ENCODE measurements at regions not wholly inside any gene's neighbourhood (a gene's known extent, or its start where the extent isn't known, plus 50 kb on each side); places are given as distances from the start of the nearest gene placed in this dataset.

- no peak overlapping the region for H3K4me3 ChIP-seq (ENCODE audit: low read depth, low read length)
- TF ChIP-seq CTCF (IDR thresholded peaks at IDR 0.05; ENCODE audit: insufficient read depth, low read depth, low read length, missing control alignments), result no peak
- peak; percentile 62 for DNase-seq (ENCODE audit: low read depth)
Observed at GRCh38 chr5:90131383-90132133, 278.0 kb downstream of the CETN3 start.

GRCh38 chr5:90128551-90128950 is 281.0 kb downstream of the CETN3 start:
- DNase-seq (ENCODE audit: low read depth), result no peak
- no peak overlapping the region for H3K4me3 ChIP-seq (ENCODE audit: low read depth, low read length)
- no peak for TF ChIP-seq CTCF (IDR thresholded peaks at IDR 0.05; ENCODE audit: insufficient read depth, low read depth, low read length, missing control alignments)

- H3K4me3 ChIP-seq (ENCODE audit: low read depth, low read length), result no peak overlapping the region
- TF ChIP-seq CTCF (IDR thresholded peaks at IDR 0.05; ENCODE audit: insufficient read depth, low read depth, low read length, missing control alignments), result no peak
- DNase-seq (ENCODE audit: low read depth), result no peak
Observed at GRCh38 chr5:90119531-90119971, 290.0 kb downstream of the CETN3 start.

- DNase-seq (ENCODE audit: low read depth), result no peak
- no peak overlapping the region for H3K4me3 ChIP-seq (ENCODE audit: low read depth, low read length)
- no peak for TF ChIP-seq CTCF (IDR thresholded peaks at IDR 0.05; ENCODE audit: insufficient read depth, low read depth, low read length, missing control alignments)
Observed at GRCh38 chr5:90117005-90117404, 292.6 kb downstream of the CETN3 start.

- no peak for TF ChIP-seq CTCF (IDR thresholded peaks at IDR 0.05; ENCODE audit: insufficient read depth, low read depth, low read length, missing control alignments)
- DNase-seq (ENCODE audit: low read depth), result no peak
- H3K4me3 ChIP-seq (ENCODE audit: low read depth, low read length), result no peak overlapping the region
Observed at GRCh38 chr5:90113108-90113507, 296.4 kb downstream of the CETN3 start.

GRCh38 chr5:90112033-90112692 is 297.4 kb downstream of the CETN3 start:
- H3K4me3 ChIP-seq (ENCODE audit: low read depth, low read length), result no peak overlapping the region
- no peak for TF ChIP-seq CTCF (IDR thresholded peaks at IDR 0.05; ENCODE audit: insufficient read depth, low read depth, low read length, missing control alignments)
- no peak for DNase-seq (ENCODE audit: low read depth)

Data from GM12865 (cell line).